Right lobe of liver (tissue), 4 donors: ENCODE measurements at regions not wholly inside any gene's neighbourhood (a gene's known extent, or its start where the extent isn't known, plus 50 kb on each side); places are given as distances from the start of the nearest gene placed in this dataset.

Experiments
- POLR2A ChIP-seq: fragments of 450-650 bp; IDR thresholded peaks from one replicate; pipeline ENCODE4 v1.6.1; 2017; ENCODE audit warnings: antibody characterized with exemption, mild to moderate bottlenecking
- TF ChIP-seq, protein P1 (sequence below), 4 donors: fragments of 200-600 bp in 3 of 4; fragments of 450-650 bp in 1 of 4; IDR thresholded peaks; one replicate each; pipeline versions ENCODE4 v1.5.1 to v1.8.0; 2016 to 2022; ENCODE audit warnings: antibody characterized with exemption in 4 of 4, mild to moderate bottlenecking in 2 of 4
- donor health status: DM: no; HTN: no; CAD: no.
- donor health status: DM: no; HTN: no; CAD: no.
- donor health status: DM: no; HTN: yes; CAD: no.

DNA sequence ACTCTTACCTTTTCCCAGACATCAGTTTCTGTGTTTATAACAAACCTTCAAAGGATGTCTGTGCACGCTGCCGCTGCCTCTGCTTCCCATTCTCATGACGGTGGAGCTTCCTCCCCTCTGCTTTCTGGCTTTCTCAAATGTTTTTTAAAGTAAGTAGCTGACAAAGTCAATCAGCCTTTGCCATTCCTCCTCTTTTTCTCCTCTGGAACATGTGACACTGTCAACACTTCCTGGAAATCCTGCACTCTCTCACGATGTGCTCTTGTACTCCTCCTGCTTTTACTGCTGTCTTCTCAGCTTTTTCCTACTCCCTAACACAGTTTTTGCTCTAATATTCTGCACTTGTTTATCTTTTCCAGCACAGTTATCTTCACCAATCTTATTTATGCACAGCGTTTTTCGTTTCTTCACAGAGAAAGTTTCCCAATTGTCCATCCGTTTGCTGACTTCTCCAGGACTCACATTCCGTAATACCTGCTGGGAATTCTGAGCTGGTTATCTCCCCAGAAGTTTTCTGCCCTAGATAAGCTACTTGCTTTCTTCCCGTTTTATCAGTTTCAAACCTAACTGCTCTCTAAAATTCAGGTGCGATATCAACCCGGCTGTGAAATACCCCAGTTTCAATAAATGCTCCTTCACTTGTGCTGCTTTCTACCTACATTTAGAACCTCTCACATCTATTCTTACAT lies 465.6 kb upstream of the AGA start:
- no peak for TF ChIP-seq POLR2A
- TF ChIP-seq, protein P1, sequence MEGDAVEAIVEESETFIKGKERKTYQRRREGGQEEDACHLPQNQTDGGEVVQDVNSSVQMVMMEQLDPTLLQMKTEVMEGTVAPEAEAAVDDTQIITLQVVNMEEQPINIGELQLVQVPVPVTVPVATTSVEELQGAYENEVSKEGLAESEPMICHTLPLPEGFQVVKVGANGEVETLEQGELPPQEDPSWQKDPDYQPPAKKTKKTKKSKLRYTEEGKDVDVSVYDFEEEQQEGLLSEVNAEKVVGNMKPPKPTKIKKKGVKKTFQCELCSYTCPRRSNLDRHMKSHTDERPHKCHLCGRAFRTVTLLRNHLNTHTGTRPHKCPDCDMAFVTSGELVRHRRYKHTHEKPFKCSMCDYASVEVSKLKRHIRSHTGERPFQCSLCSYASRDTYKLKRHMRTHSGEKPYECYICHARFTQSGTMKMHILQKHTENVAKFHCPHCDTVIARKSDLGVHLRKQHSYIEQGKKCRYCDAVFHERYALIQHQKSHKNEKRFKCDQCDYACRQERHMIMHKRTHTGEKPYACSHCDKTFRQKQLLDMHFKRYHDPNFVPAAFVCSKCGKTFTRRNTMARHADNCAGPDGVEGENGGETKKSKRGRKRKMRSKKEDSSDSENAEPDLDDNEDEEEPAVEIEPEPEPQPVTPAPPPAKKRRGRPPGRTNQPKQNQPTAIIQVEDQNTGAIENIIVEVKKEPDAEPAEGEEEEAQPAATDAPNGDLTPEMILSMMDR (IDR thresholded peaks at IDR 0.05) = no peak
